ENCODE measurements at regions not wholly inside any gene's neighbourhood (a gene's known extent, or its start where the extent isn't known, plus 50 kb on each side); places are given as distances from the start of the nearest gene placed in this dataset.

- DNase-seq, result no peak
Observed at GRCh38 chr14:100674897-100675619, 51.6 kb upstream of the DLK1 start.

GRCh38 chr14:100675699-100676684 lies 50.7 kb upstream of the DLK1 start:
- no peak for DNase-seq
